OCI-LY1 (cell line): ENCODE measurements at regions not wholly inside any gene's neighbourhood (a gene's known extent, or its start where the extent isn't known, plus 50 kb on each side); places are given as distances from the start of the nearest gene placed in this dataset.

ENCODE experiments used
- H2AFZ ChIP-seq: fragments of 200-600 bp; sonication (generic), shearing (Covaris generic); 2 replicates; pipeline ENCODE4 v1.6.0; 2014; ENCODE audit warnings: antibody characterized with exemption, mild to moderate bottlenecking, low read length
- H3F3A ChIP-seq: fragments of 200-600 bp; sonication (generic), shearing (Covaris generic); 2 replicates; pipeline ENCODE4 v1.6.0; 2014; ENCODE audit warnings: mild to moderate bottlenecking, antibody characterized with exemption, low read length, moderate library complexity; ENCODE audit not compliant: insufficient read depth
- H3K27ac ChIP-seq: fragments of 200-600 bp; sonication (generic); 2 replicates; pipeline ENCODE4 v1.5.1; 2014; ENCODE audit warnings: low read length, mixed run types, mild to moderate bottlenecking, low read depth; ENCODE audit not compliant: poor library complexity, severe bottlenecking
- H3K27me3 ChIP-seq: fragments of 200-600 bp; sonication (generic); 2 replicates; pipeline ENCODE4 v1.6.0; 2014; ENCODE audit warnings: antibody characterized with exemption, mild to moderate bottlenecking, low read length, moderate library complexity; ENCODE audit not compliant: insufficient read depth
- H3K36me3 ChIP-seq: fragments of 200-600 bp; sonication (generic); 2 replicates; pipeline ENCODE4 v1.6.1; 2014; ENCODE audit warnings: mild to moderate bottlenecking, antibody characterized with exemption, low read length, moderate library complexity, mixed read lengths; ENCODE audit not compliant: insufficient read depth
- H3K4me1 ChIP-seq: fragments of 200-600 bp; sonication (generic); 2 replicates; pipeline ENCODE4 v1.5.1; 2014; ENCODE audit warnings: mild to moderate bottlenecking, low read length, moderate library complexity; ENCODE audit not compliant: insufficient read depth, severe bottlenecking
- H3K4me2 ChIP-seq: fragments of 200-600 bp; sonication (generic), shearing (Covaris generic); 2 replicates; pipeline ENCODE4 v1.6.1; 2014; ENCODE audit warnings: low read length
- H3K4me3 ChIP-seq: fragments of 200-600 bp; sonication (generic); 2 replicates; pipeline ENCODE4 v1.5.1; 2014; ENCODE audit warnings: low read length, low read depth, mild to moderate bottlenecking, mixed read lengths; ENCODE audit not compliant: poor library complexity, severe bottlenecking
- H3K79me2 ChIP-seq: fragments of 200-600 bp; shearing (Covaris generic); 2 replicates; pipeline ENCODE4 v1.6.1; 2016; ENCODE audit warnings: mixed run types, low read length, mixed read lengths; ENCODE audit not compliant: insufficient read depth
- H3K9ac ChIP-seq: fragments of 200-600 bp; sonication (generic), shearing (Covaris generic); 2 replicates; pipeline ENCODE4 v1.6.1; 2014; ENCODE audit warnings: mild to moderate bottlenecking, low read length, mixed read lengths
- H3K9me2 ChIP-seq: fragments of 200-600 bp; sonication (generic), shearing (Covaris generic); 2 replicates; pipeline ENCODE4 v1.6.1; 2014; ENCODE audit warnings: low read depth, mild to moderate bottlenecking, low read length, mixed read lengths
- H3K9me3 ChIP-seq: fragments of 200-600 bp; shearing (Covaris generic); 2 replicates; pipeline ENCODE4 v1.6.1; 2014; ENCODE audit warnings: low read length, mixed read lengths
- H4K20me1 ChIP-seq: fragments of 200-600 bp; sonication (generic), shearing (Covaris generic); 2 replicates; pipeline ENCODE4 v1.6.0; 2016; ENCODE audit warnings: mild to moderate bottlenecking, low read length; ENCODE audit not compliant: insufficient read depth
- EZH2 ChIP-seq: fragments of 200-600 bp; sonication (generic), shearing (Covaris generic); IDR thresholded peaks from 2 replicates; pipeline ENCODE4 v1.8.0; 2017; ENCODE audit warnings: borderline replicate concordance, mixed run types, mild to moderate bottlenecking, antibody characterized with exemption, low read length, moderate library complexity, mixed read lengths
- TF ChIP-seq, protein P1 (sequence below): fragments of 200-600 bp; sonication (generic), shearing (Covaris generic); IDR thresholded peaks from 2 replicates; pipeline ENCODE4 v1.5.1; 2017; ENCODE audit warnings: mild to moderate bottlenecking, antibody characterized with exemption, low read length, moderate library complexity, mixed read lengths

- Histone ChIP-seq H3K4me3 (no peak overlapping the region), H3K9me3 (no peaks in the 10 kb centered on the region)
- TF ChIP-seq EZH2 = no peak
- TF ChIP-seq, protein P1, sequence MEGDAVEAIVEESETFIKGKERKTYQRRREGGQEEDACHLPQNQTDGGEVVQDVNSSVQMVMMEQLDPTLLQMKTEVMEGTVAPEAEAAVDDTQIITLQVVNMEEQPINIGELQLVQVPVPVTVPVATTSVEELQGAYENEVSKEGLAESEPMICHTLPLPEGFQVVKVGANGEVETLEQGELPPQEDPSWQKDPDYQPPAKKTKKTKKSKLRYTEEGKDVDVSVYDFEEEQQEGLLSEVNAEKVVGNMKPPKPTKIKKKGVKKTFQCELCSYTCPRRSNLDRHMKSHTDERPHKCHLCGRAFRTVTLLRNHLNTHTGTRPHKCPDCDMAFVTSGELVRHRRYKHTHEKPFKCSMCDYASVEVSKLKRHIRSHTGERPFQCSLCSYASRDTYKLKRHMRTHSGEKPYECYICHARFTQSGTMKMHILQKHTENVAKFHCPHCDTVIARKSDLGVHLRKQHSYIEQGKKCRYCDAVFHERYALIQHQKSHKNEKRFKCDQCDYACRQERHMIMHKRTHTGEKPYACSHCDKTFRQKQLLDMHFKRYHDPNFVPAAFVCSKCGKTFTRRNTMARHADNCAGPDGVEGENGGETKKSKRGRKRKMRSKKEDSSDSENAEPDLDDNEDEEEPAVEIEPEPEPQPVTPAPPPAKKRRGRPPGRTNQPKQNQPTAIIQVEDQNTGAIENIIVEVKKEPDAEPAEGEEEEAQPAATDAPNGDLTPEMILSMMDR = no peak
Observed at GRCh38 chr16:52167328-52167727, 379.6 kb downstream of the TOX3 start.

DNA sequence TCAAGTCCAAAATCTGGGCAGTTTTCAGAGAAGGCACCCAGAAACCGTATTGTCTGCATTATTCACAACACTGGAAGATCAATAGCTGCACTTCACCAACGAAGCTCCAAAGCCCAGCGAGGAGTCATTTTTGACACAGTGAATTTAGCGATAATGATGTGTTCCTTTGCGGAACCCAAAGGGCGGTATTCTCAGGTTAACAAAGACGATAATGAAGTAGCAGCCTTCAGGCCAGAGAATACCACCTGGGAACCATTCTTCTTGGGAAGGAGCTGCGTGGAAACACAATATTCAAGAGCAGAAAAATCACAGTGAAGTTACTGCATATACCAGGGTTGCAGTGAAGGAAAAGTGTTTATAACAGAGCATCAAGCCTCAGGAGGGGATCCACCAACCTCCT is 381.0 kb downstream of the TOX3 start:
- Histone ChIP-seq H3K4me1 (no peaks in the 10 kb centered on the region), H3K4me2 (no peak overlapping the region), H3K79me2 (no peaks in the 10 kb centered on the region), H2AFZ (no peak overlapping the region), H3K27me3 (no peaks in the 10 kb centered on the region), H3K9me2 (no peaks in the 10 kb centered on the region), H4K20me1 (no peaks in the 10 kb centered on the region), H3K4me3 (no peak overlapping the region), H3K9ac (no peak overlapping the region), H3K9me3 (no peaks in the 10 kb centered on the region), H3K36me3 (no peaks in the 10 kb centered on the region), H3K27ac (no peak overlapping the region), H3F3A (no peaks in the 10 kb centered on the region)
- no peak for TF ChIP-seq EZH2
- TF ChIP-seq, protein P1 = no peak

More at GRCh38 chr16:52167328-52167727, 379.6 kb downstream of the TOX3 start:
- Histone ChIP-seq H3F3A (no peaks in the 10 kb centered on the region), H3K4me1 (no peaks in the 10 kb centered on the region), H4K20me1 (no peaks in the 10 kb centered on the region), H3K9me2 (no peaks in the 10 kb centered on the region), H3K79me2 (no peaks in the 10 kb centered on the region), H3K27me3 (no peaks in the 10 kb centered on the region), H3K27ac (no peak overlapping the region), H3K9ac (no peak overlapping the region), H2AFZ (no peak overlapping the region), H3K4me2 (no peak overlapping the region), H3K36me3 (no peaks in the 10 kb centered on the region)

GRCh38 chr16:52149003-52149402 is 397.9 kb downstream of the TOX3 start:
- no peak overlapping the region for H3K9ac ChIP-seq
- TF ChIP-seq EZH2 = no peak
- TF ChIP-seq, protein P1 = no peak
- H3K27me3 ChIP-seq = no peaks in the 10 kb centered on the region
- H3K4me2 ChIP-seq = no peak overlapping the region
- no peaks in the 10 kb centered on the region for H3K36me3 ChIP-seq
- no peak overlapping the region for H2AFZ ChIP-seq
- H3K9me3 ChIP-seq = no peaks in the 10 kb centered on the region
- no peak overlapping the region for H3K4me3 ChIP-seq
- no peaks in the 10 kb centered on the region for H3K79me2 ChIP-seq
- no peaks in the 10 kb centered on the region for H3K9me2 ChIP-seq
- no peaks in the 10 kb centered on the region for H4K20me1 ChIP-seq
- no peak overlapping the region for H3K27ac ChIP-seq
- H3F3A ChIP-seq = no peaks in the 10 kb centered on the region
- no peaks in the 10 kb centered on the region for H3K4me1 ChIP-seq
